ENCODE measurements at regions not wholly inside any gene's neighbourhood (a gene's known extent, or its start where the extent isn't known, plus 50 kb on each side); places are given as distances from the start of the nearest gene placed in this dataset.

GRCh38 chr9:96168882-96169281 is 133.1 kb downstream of the HSD17B3 start:
- Histone ChIP-seq H3K9me3 (peaks cover 0 to 3% (median 0%) of the 10 kb centered on the region in 11 donors), H3K27me3 (peaks cover 0 to 61% (median 19%) of the 10 kb centered on the region in 7 donors), H3K4me1 (no peaks in the 10 kb centered on the region), H3K36me3 (no peaks in the 10 kb centered on the region), H3K27ac (no peak overlapping the region), H3K4me3 (no peak overlapping the region)
- no peak for DNase-seq
- intact Hi-C loops (cut with DNase I) = no loop called here
- 86 to 90% methylated on average over 10 of the region's 10 CpGs for WGBS, 2 donors
- no peak for TF ChIP-seq CTCF (IDR thresholded peaks at IDR 0.05)
- no peak for ATAC-seq

GRCh38 chr9:96167011-96167410 is 135.0 kb downstream of the HSD17B3 start:
- H3K36me3 ChIP-seq = no peaks in the 10 kb centered on the region
- peaks cover 0 to 3% (median 0%) of the 10 kb centered on the region in 11 donors for H3K9me3 ChIP-seq
- H3K27ac ChIP-seq = no peak overlapping the region
- TF ChIP-seq CTCF (IDR thresholded peaks at IDR 0.05) = no peak
- H3K4me3 ChIP-seq = no peak overlapping the region
- ATAC-seq = no peak
- peaks cover 0 to 7% (median 0%) of the 10 kb centered on the region in 9 donors for H3K4me1 ChIP-seq
- DNase-seq = no peak
- intact Hi-C loops (cut with DNase I) = no loop called here
- WGBS, 2 donors = 94 to 98% methylated on average over 15 of the region's 15 CpGs
- peaks cover 0 to 42% (median 15%) of the 10 kb centered on the region in 7 donors for H3K27me3 ChIP-seq

- Histone ChIP-seq H3K4me1 (peaks cover 0 to 11% (median 0%) of the 10 kb centered on the region in 9 donors), H3K36me3 (no peaks in the 10 kb centered on the region), H3K27ac (no peak overlapping the region), H3K27me3 (peaks cover 0 to 26% (median 6%) of the 10 kb centered on the region in 7 donors), H3K9me3 (peaks cover 0 to 9% (median 0%) of the 10 kb centered on the region in 11 donors), H3K4me3 (no peak overlapping the region)
- no peak for ATAC-seq
- DNase-seq = no peak
- intact Hi-C loops (cut with DNase I) = no loop called here
- no peak for TF ChIP-seq CTCF (IDR thresholded peaks at IDR 0.05)
- WGBS, 2 donors = 85% methylated on average over 11 of the region's 11 CpGs
These were observed 137.7 kb downstream of the HSD17B3 start for GRCh38 chr9:96164268-96164683.

- Histone ChIP-seq H3K9me3 (peaks cover 0 to 9% (median 0%) of the 10 kb centered on the region in 11 donors), H3K27me3 (peaks cover 0 to 21% (median under 1%) of the 10 kb centered on the region in 7 donors), H3K4me3 (no peak overlapping the region), H3K27ac (no peak overlapping the region), H3K36me3 (no peaks in the 10 kb centered on the region), H3K4me1 (peaks cover 0 to 16% (median 0%) of the 10 kb centered on the region in 9 donors)
- no peak for DNase-seq
- TF ChIP-seq CTCF (IDR thresholded peaks at IDR 0.05) = no peak
- no peak for ATAC-seq
- WGBS, 2 donors = 90 to 93% methylated on average over 14 of the region's 14 CpGs
- intact Hi-C loops (cut with DNase I) = no loop called here
These were observed 138.3 kb downstream of the HSD17B3 start for GRCh38 chr9:96163712-96164111.

Measured in heart right ventricle (tissue), 16 donors.